Adrenal gland (tissue), 9 donors: ENCODE measurements at regions not wholly inside any gene's neighbourhood (a gene's known extent, or its start where the extent isn't known, plus 50 kb on each side); places are given as distances from the start of the nearest gene placed in this dataset.

Experiments
- DNase-seq, 7 donors: peaks; one replicate each; pipeline ENCODE4 v3.0.0-alpha.2; 2019 to 2020
- H3K27ac ChIP-seq, 5 donors: fragments of 200-600 bp; sonication (generic) in 4 of 5; 1 replicate in 3 of 5; 2 replicates in 2 of 5; pipeline versions ENCODE4 v1.5.1 to v1.8.0; 2016 to 2020; ENCODE audit warnings: mild to moderate bottlenecking in 1 of 5
- H3K27me3 ChIP-seq: fragments of 200-600 bp; 2 replicates; pipeline ENCODE4 v1.8.0; 2021
- H3K36me3 ChIP-seq, 2 donors: fragments of 200-600 bp; replicated peaks in 1 of 2; 1 replicate in 1 of 2; 2 replicates in 1 of 2; pipeline versions ENCODE4 v1.5.1 to v1.8.0; 2018 to 2022
- H3K4me1 ChIP-seq, 2 donors: fragments of 200-600 bp; replicated peaks in 1 of 2; 1 replicate in 1 of 2; 2 replicates in 1 of 2; pipeline versions ENCODE4 v1.5.1 to v1.8.0; 2018 to 2021
- H3K4me3 ChIP-seq, 4 donors: fragments of 200-600 bp; sonication (generic) in 3 of 4; one replicate each; pipeline ENCODE4 v1.5.1; 2016 to 2018
- H3K9me3 ChIP-seq, 3 donors: fragments of 200-600 bp; sonication (generic) in 1 of 3; replicated peaks in 1 of 3; 1 replicate in 2 of 3; 2 replicates in 1 of 3; pipeline versions ENCODE4 v1.5.1 to v1.8.0; 2016 to 2021
- CTCF ChIP-seq, 6 experiments: fragments of 450-650 bp in 4 of 6; fragments of 200-600 bp in 2 of 6; sonication (generic) in 1 of 6; IDR thresholded peaks; 1 replicate in 5 of 6; 2 replicates in 1 of 6; pipeline versions ENCODE4 v1.5.1 to v1.8.0; 2016 to 2021; ENCODE audit warnings: antibody characterized with exemption in 6 of 6, mild to moderate bottlenecking in 2 of 6, moderate library complexity in 1 of 6
- POLR2A ChIP-seq, 2 donors: fragments of 450-650 bp; IDR thresholded peaks; one replicate each; pipeline ENCODE4 v1.6.1; 2017; ENCODE audit warnings: antibody characterized with exemption in 2 of 2, mild to moderate bottlenecking in 2 of 2, moderate library complexity in 1 of 2
- WGBS, 4 donors: extraction: QIAGEN DNeasy Blood & Tissue Kit in 2 of 4; methylation state at CpG; one replicate each; pipeline versions ENCODE4 v1.1.5 to v1.1.7; 2013 to 2017; 5-methylcytosine and 5-hydroxymethylcytosine counted together
- intact Hi-C, 2 donors: fragments of 100-400 bp; cut with DNase I; formaldehyde crosslinking; loops; one replicate each; pipeline versions ENCODE4 v1.14.1 to v1.15.0; 2022 to 2023
- donor health status: healthy with polysubstance abuse.
- donor health status: Bipolar disorder and iron deficiency.
- donor health status: DM: yes; HTN: yes; CAD: no.
- donor health status: DM: no; HTN: no; CAD: no.
- donor health status: DM: no; HTN: no; CAD: no.

DNA sequence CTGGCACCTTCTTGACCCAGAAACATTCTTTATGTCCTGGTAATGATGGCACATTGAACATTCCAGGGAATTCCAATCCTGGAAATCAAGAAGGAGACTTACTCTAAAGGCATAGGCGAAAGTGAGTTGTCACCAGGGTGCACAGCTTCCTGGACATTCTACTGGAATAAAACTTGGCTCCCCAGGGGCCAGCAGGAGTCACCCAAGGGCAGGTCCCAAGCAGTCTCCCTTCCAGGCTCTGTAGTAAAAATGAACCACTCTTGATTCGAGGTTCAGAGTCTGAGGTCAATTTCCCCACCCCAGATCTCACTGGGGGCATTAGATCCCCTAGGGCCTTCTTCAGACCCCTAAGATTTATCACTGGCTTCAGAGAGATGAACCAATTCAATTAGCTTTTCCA is 338.7 kb upstream of the GATB start:
- TF ChIP-seq CTCF (IDR thresholded peaks at IDR 0.05) (no peak), POLR2A (IDR thresholded peaks at IDR 0.05) (no peak)
- 85 to 100% (median 95%) methylated on average over 2 of the region's 2 CpGs for WGBS, 4 donors
- intact Hi-C loops = no loop called here
- H3K27ac ChIP-seq = peak overlapping the region in 1 of 5 donors; percentile 3
- no peaks in the 10 kb centered on the region for H3K36me3 ChIP-seq
- H3K27me3 ChIP-seq = no peaks in the 10 kb centered on the region
- no peak for DNase-seq
- no peaks in the 10 kb centered on the region for H3K4me1 ChIP-seq
- no peak overlapping the region for H3K4me3 ChIP-seq
- no peaks in the 10 kb centered on the region for H3K9me3 ChIP-seq

- WGBS, 4 donors = 72 to 96% (median 74%) methylated on average over 5 to 6 of the region's 6 CpGs
- Histone ChIP-seq H3K27me3 (no peaks in the 10 kb centered on the region), H3K36me3 (no peaks in the 10 kb centered on the region), H3K4me3 (no peak overlapping the region), H3K9me3 (no peaks in the 10 kb centered on the region), H3K27ac (peak overlapping the region in 1 of 5 donors; percentile 3), H3K4me1 (no peaks in the 10 kb centered on the region)
- no peak for DNase-seq
- intact Hi-C loops = no loop called here
- no peak for TF ChIP-seq POLR2A (IDR thresholded peaks at IDR 0.05)
- no peak for TF ChIP-seq CTCF (IDR thresholded peaks at IDR 0.05)
Measured at GRCh38 chr4:152099061-152099425, 338.2 kb upstream of the GATB start.

GRCh38 chr4:152098365-152099060 is 337.7 kb upstream of the GATB start:
- peak in 1 of 7 donors; percentile 72 for DNase-seq
- Histone ChIP-seq H3K4me1 (no peaks in the 10 kb centered on the region), H3K27ac (peak overlapping the region in 1 of 5 donors; percentile 3), H3K9me3 (no peaks in the 10 kb centered on the region), H3K27me3 (no peaks in the 10 kb centered on the region), H3K4me3 (no peak overlapping the region), H3K36me3 (no peaks in the 10 kb centered on the region)
- intact Hi-C loops = no loop called here
- TF ChIP-seq CTCF (IDR thresholded peaks at IDR 0.05) (no peak), POLR2A (IDR thresholded peaks at IDR 0.05) (no peak)
- WGBS, 4 donors = 75 to 98% (median 86%) methylated on average over 3 to 8 of the region's 8 CpGs

- no peak for DNase-seq
- intact Hi-C loops = no loop called here
- H3K27me3 ChIP-seq = no peaks in the 10 kb centered on the region
- 97 to 100% (median 98%) methylated on average over 3 of the region's 3 CpGs for WGBS, 4 donors
- no peaks in the 10 kb centered on the region for H3K4me1 ChIP-seq
- no peaks in the 10 kb centered on the region for H3K9me3 ChIP-seq
- no peak overlapping the region for H3K4me3 ChIP-seq
- H3K36me3 ChIP-seq = no peaks in the 10 kb centered on the region
- no peak overlapping the region for H3K27ac ChIP-seq
- TF ChIP-seq POLR2A (IDR thresholded peaks at IDR 0.05) (no peak), CTCF (IDR thresholded peaks at IDR 0.05) (no peak)
Measured at GRCh38 chr4:152097371-152097770, 336.6 kb upstream of the GATB start.
